IMR-90 (cell line): ENCODE measurements at regions not wholly inside any gene's neighbourhood (a gene's known extent, or its start where the extent isn't known, plus 50 kb on each side); places are given as distances from the start of the nearest gene placed in this dataset.

Experiments used
- ATAC-seq: fragments of 200-7000 bp; cut with Tn5 transposase; 2 replicates; pipeline ENCODE4 v1.9.1; 2020; ENCODE audit warnings: low read depth, mild to moderate bottlenecking, moderate library complexity
- BruUV-seq: library from RNA; stranded (reverse); fragments of 400-500 nt; replicated peaks from 2 replicates; lab custom pipeline; 2021; lab: Mats Ljungman, UMichigan
- CTCF ChIA-PET: fragments of 300-600 bp; formaldehyde crosslinking; extraction: SDS; loops from one replicate; lab custom pipeline; 2021; ENCODE audit warnings: antibody characterized with exemption; lab: Yijun Ruan, JAX
- POLR2A ChIA-PET: fragments of 300-600 bp; sonication (Branson Sonifier 250); formaldehyde crosslinking; loops from one replicate; lab custom pipeline; 2022; ENCODE audit warnings: antibody characterized with exemption; ENCODE audit not compliant: unreplicated experiment; lab: Charles Lee
- DNase-seq: peaks from one replicate; pipeline ENCODE4 v3.0.0; 2013
- H2AFZ ChIP-seq: replicated peaks from 2 replicates; pipeline ENCODE3; 2013; ENCODE audit warnings: low read length, mild to moderate bottlenecking; ENCODE audit not compliant: poor library complexity
- H2AK5ac ChIP-seq: 2 replicates; pipeline ENCODE4 v1.6.1; 2013; ENCODE audit warnings: low read depth, low read length, inconsistent platforms
- H2AK9ac ChIP-seq: replicated peaks from 2 replicates; pipeline ENCODE3; 2013; ENCODE audit warnings: mild to moderate bottlenecking, low read depth, low read length, moderate library complexity; ENCODE audit not compliant: poor library complexity
- H2BK120ac ChIP-seq: 2 replicates; pipeline ENCODE4 v1.6.1; 2013; ENCODE audit warnings: low read depth, low read length, inconsistent platforms
- H2BK15ac ChIP-seq: 3 replicates; pipeline ENCODE4 v1.6.1; 2013; ENCODE audit warnings: low read depth, low read length, inconsistent platforms
- H2BK20ac ChIP-seq: 2 replicates; pipeline ENCODE4 v1.6.1; 2013; ENCODE audit warnings: low read depth, mild to moderate bottlenecking, inconsistent platforms, low read length, moderate library complexity
- H2BK5ac ChIP-seq: 2 replicates; pipeline ENCODE4 v1.6.1; 2013; ENCODE audit warnings: mild to moderate bottlenecking, low read depth, low read length, inconsistent platforms; ENCODE audit not compliant: poor library complexity, severe bottlenecking
- H3K14ac ChIP-seq: replicated peaks from 2 replicates; pipeline ENCODE4 v1.6.1; 2013; ENCODE audit warnings: low read depth, low read length, inconsistent platforms
- H3K18ac ChIP-seq: 2 replicates; pipeline ENCODE4 v1.6.1; 2013; ENCODE audit warnings: low read depth, low read length, control low read depth
- H3K23ac ChIP-seq: 2 replicates; pipeline ENCODE4 v1.6.1; 2013; ENCODE audit warnings: low read depth, low read length, inconsistent platforms
- H3K27ac ChIP-seq: 2 replicates; pipeline ENCODE4 v1.5.1; 2013; ENCODE audit warnings: mild to moderate bottlenecking, control low read depth, low read length; ENCODE audit not compliant: insufficient read depth
- H3K27me3 ChIP-seq: 2 replicates; pipeline ENCODE4 v1.6.1; 2013; ENCODE audit warnings: low read length; ENCODE audit not compliant: control insufficient read depth, insufficient read depth
- H3K36me3 ChIP-seq: 2 replicates; pipeline ENCODE4 v1.6.1; 2013; ENCODE audit warnings: low read length, mixed read lengths; ENCODE audit not compliant: control insufficient read depth, insufficient read depth
- H3K4ac ChIP-seq: 2 replicates; pipeline ENCODE4 v1.6.1; 2013; ENCODE audit warnings: low read depth, low read length, inconsistent platforms
- H3K4me1 ChIP-seq: 2 replicates; pipeline ENCODE4 v1.6.1; 2013; ENCODE audit warnings: low read length, mixed read lengths; ENCODE audit not compliant: control insufficient read depth, insufficient read depth
- H3K4me2 ChIP-seq: 2 replicates; pipeline ENCODE4 v1.6.1; 2013; ENCODE audit warnings: low read depth, mild to moderate bottlenecking, control low read depth, low read length, moderate library complexity
- H3K4me3 ChIP-seq: 2 replicates; pipeline ENCODE4 v1.5.1; 2013; ENCODE audit warnings: low read depth, mild to moderate bottlenecking, control low read depth, low read length, moderate library complexity; ENCODE audit not compliant: insufficient read depth
- H3K56ac ChIP-seq: 2 replicates; pipeline ENCODE4 v1.6.1; 2013; ENCODE audit warnings: low read length, inconsistent platforms; ENCODE audit not compliant: insufficient read depth; ENCODE audit errors: extremely low read depth
- H3K79me1 ChIP-seq, 2 experiments: 2 replicates each; pipeline ENCODE4 v1.6.1; 2013; ENCODE audit warnings: low read length in 2 of 2, inconsistent platforms in 1 of 2, low read depth in 1 of 2
- H3K9ac ChIP-seq: 2 replicates; pipeline ENCODE4 v1.6.1; 2013; ENCODE audit warnings: low read depth, low read length, control low read depth
- H3K9me1 ChIP-seq: 2 replicates; pipeline ENCODE4 v1.6.1; 2013; ENCODE audit warnings: low read length, inconsistent platforms; ENCODE audit not compliant: insufficient read depth
- H3K9me3 ChIP-seq: 2 replicates; pipeline ENCODE4 v1.6.1; 2013; ENCODE audit warnings: low read length; ENCODE audit not compliant: control insufficient read depth, insufficient read depth
- H4K20me1 ChIP-seq: 2 replicates; pipeline ENCODE4 v1.6.1; 2013; ENCODE audit warnings: low read length, inconsistent platforms; ENCODE audit not compliant: insufficient read depth
- H4K5ac ChIP-seq: 2 replicates; pipeline ENCODE4 v1.6.1; 2013; ENCODE audit warnings: mild to moderate bottlenecking, low read depth, low read length, control low read depth
- H4K8ac ChIP-seq, 2 experiments: 2 replicates each; pipeline ENCODE4 v1.6.1; 2013; ENCODE audit warnings: low read depth in 2 of 2, low read length in 2 of 2, control low read depth in 1 of 2, inconsistent platforms in 1 of 2
- H4K91ac ChIP-seq: 2 replicates; pipeline ENCODE4 v1.6.1; 2013; ENCODE audit warnings: low read depth, low read length, inconsistent platforms; ENCODE audit not compliant: insufficient read depth
- CEBPB ChIP-seq: IDR thresholded peaks from 2 replicates; pipeline ENCODE4 v1.6.1; 2012; ENCODE audit warnings: low read depth, low read length, improper control_type of control experiment
- FOS ChIP-seq: fragments of 150-350 bp; IDR thresholded peaks from 2 replicates; pipeline ENCODE4 v1.6.1; 2016; ENCODE audit warnings: low read depth, low read length
- MAFK ChIP-seq: IDR thresholded peaks from 2 replicates; pipeline ENCODE4 v1.6.1; 2012; ENCODE audit warnings: low read depth, low read length, improper control_type of control experiment
- NFE2L2 ChIP-seq: fragments of 150-350 bp; IDR thresholded peaks from 2 replicates; pipeline ENCODE4 v1.6.1; 2016; ENCODE audit warnings: low read depth, mild to moderate bottlenecking, low read length
- RFX5 ChIP-seq: IDR thresholded peaks from 2 replicates; pipeline ENCODE4 v1.8.0; 2012; ENCODE audit warnings: low read depth, mild to moderate bottlenecking, low read length, moderate library complexity
- SMC3 ChIP-seq: fragments of 150-350 bp; IDR thresholded peaks from 2 replicates; pipeline ENCODE4 v1.6.1; 2016; ENCODE audit warnings: low read depth, mild to moderate bottlenecking, antibody characterized with exemption, low read length, moderate library complexity
- WGBS, 2 experiments: methylation state at CpG; one replicate each; pipeline versions ENCODE4 v1.1.5 to v1.1.7; 2013; ENCODE audit warnings: missing lambda C conversion rate in 2 of 2; ENCODE audit not compliant: insufficient read length in 1 of 2; ENCODE audit errors: extremely low coverage in 2 of 2; 5-methylcytosine and 5-hydroxymethylcytosine counted together
- dilution Hi-C: fragments of 300-500 bp; cut with HindIII; formaldehyde crosslinking; loops from one replicate; pipeline ENCODE4 v1.14.3; 2018; ENCODE audit warnings: low sequenced_read_pairs; ENCODE audit not compliant: unreplicated experiment
- in situ Hi-C: fragments of 300-500 bp; cut with MboI; formaldehyde crosslinking; loops from 3 replicates; pipeline ENCODE4 v1.14.3; 2019; ENCODE audit warnings: low sequenced_read_pairs, inconsistent platforms, mixed read lengths
- intact Hi-C: fragments of 100-400 bp; cut with micrococcal nuclease; formaldehyde crosslinking; loops from 2 replicates; pipeline ENCODE4 v1.10.0; 2022
- TF ChIP-seq, protein P1 (sequence below): fragments of 150-350 bp; IDR thresholded peaks from 2 replicates; pipeline ENCODE4 v1.6.1; 2017; ENCODE audit warnings: mild to moderate bottlenecking, antibody characterized with exemption, low read length, low read depth
- TF ChIP-seq, protein P2 (sequence below): conservative IDR thresholded peaks from 2 replicates; pipeline ENCODE4 v1.5.1; 2012; ENCODE audit warnings: mild to moderate bottlenecking, low read depth, low read length, improper control_type of control experiment

DNA sequence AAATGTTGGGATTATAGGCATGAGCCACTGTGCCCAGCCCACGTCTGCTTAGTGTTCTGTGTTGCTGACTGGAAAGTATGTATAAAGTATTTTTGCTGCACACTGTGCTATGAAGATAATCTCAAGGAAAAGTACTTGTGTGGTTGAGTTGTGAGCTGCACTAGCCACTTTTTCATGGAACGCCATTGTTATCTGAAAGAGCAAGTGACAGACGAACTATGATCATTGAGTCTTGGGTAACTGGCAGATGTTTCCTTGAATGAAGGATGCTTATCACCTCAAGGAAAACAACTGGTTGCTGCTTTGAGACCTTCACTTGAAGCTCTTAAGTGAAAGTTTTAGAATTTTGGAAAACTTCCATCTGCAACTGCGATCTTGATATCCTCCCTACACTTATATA lies 82.2 kb upstream of the KCTD1 start:
- no peak for ATAC-seq
- H3K4me1 ChIP-seq: no peaks in the 10 kb centered on the region
- no peak overlapping the region for H3K4me3 ChIP-seq
- DNase-seq: no peak
- H4K5ac ChIP-seq: no peak overlapping the region
- H3K79me1 ChIP-seq: no peaks in the 10 kb centered on the region
- no TSS peak for BruUV-seq
- no peak overlapping the region for H4K91ac ChIP-seq
- no peaks in the 10 kb centered on the region for H3K36me3 ChIP-seq
- in situ Hi-C loops: no loop called here
- H3K4me2 ChIP-seq: no peak overlapping the region
- H2BK20ac ChIP-seq: no peak overlapping the region
- dilution Hi-C loops: no loop called here
- H4K8ac ChIP-seq: no peak overlapping the region
- H3K56ac ChIP-seq: no peak overlapping the region
- H2AK9ac ChIP-seq: no peak overlapping the region
- intact Hi-C loops: no loop called here
- H3K14ac ChIP-seq: no peak overlapping the region
- no peaks in the 10 kb centered on the region for H3K9me3 ChIP-seq
- no peak overlapping the region for H2BK5ac ChIP-seq
- no peak overlapping the region for H2AFZ ChIP-seq
- no peak overlapping the region for H2BK15ac ChIP-seq
- H3K23ac ChIP-seq: no peak overlapping the region
- no peak overlapping the region for H3K27ac ChIP-seq
- ChIA-PET CTCF (no interaction called here), POLR2A (no interaction called here)
- H3K9me1 ChIP-seq: no peaks in the 10 kb centered on the region
- H2BK120ac ChIP-seq: no peak overlapping the region
- no peaks in the 10 kb centered on the region for H3K27me3 ChIP-seq
- no peak for TF ChIP-seq CEBPB
- TF ChIP-seq FOS: no peak
- TF ChIP-seq, protein P1, sequence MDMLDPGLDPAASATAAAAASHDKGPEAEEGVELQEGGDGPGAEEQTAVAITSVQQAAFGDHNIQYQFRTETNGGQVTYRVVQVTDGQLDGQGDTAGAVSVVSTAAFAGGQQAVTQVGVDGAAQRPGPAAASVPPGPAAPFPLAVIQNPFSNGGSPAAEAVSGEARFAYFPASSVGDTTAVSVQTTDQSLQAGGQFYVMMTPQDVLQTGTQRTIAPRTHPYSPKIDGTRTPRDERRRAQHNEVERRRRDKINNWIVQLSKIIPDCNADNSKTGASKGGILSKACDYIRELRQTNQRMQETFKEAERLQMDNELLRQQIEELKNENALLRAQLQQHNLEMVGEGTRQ: no peak
- no peak for TF ChIP-seq MAFK
- no peak for TF ChIP-seq NFE2L2
- TF ChIP-seq, protein P2, sequence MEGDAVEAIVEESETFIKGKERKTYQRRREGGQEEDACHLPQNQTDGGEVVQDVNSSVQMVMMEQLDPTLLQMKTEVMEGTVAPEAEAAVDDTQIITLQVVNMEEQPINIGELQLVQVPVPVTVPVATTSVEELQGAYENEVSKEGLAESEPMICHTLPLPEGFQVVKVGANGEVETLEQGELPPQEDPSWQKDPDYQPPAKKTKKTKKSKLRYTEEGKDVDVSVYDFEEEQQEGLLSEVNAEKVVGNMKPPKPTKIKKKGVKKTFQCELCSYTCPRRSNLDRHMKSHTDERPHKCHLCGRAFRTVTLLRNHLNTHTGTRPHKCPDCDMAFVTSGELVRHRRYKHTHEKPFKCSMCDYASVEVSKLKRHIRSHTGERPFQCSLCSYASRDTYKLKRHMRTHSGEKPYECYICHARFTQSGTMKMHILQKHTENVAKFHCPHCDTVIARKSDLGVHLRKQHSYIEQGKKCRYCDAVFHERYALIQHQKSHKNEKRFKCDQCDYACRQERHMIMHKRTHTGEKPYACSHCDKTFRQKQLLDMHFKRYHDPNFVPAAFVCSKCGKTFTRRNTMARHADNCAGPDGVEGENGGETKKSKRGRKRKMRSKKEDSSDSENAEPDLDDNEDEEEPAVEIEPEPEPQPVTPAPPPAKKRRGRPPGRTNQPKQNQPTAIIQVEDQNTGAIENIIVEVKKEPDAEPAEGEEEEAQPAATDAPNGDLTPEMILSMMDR: no peak
- TF ChIP-seq RFX5: no peak
- TF ChIP-seq SMC3: no peak
- H4K20me1 ChIP-seq: no peaks in the 10 kb centered on the region
- H3K18ac ChIP-seq: no peak overlapping the region
- no peak overlapping the region for H3K9ac ChIP-seq
- WGBS, 2 experiments: no CpG with 5 or more reads among the region's 4 CpGs
- H3K4ac ChIP-seq: no peak overlapping the region
- no peak overlapping the region for H2AK5ac ChIP-seq
